ENCODE measurements at regions not wholly inside any gene's neighbourhood (a gene's known extent, or its start where the extent isn't known, plus 50 kb on each side); places are given as distances from the start of the nearest gene placed in this dataset.

DNA sequence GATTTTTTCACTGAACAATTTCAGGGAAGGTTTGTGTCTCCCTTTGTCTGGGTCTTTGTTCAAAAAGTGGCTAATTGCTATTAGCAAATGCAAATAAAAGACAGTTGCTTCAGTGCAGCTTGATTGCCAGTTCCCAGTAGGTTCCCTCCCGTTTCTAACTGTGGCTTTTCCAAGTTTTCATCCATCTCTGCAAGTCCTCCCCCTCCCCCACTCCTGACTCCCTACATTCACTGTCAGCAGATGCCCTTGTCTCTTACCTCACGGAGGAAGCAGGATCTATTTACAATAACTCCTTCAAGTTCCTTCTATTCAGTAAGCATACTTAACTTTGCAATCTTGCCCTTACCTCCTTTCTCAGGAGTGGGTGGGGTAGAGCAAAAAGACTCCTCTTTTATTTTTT is 55.4 kb upstream of the SCEL start:
- peak; percentile 42 for DNase-seq

DNA sequence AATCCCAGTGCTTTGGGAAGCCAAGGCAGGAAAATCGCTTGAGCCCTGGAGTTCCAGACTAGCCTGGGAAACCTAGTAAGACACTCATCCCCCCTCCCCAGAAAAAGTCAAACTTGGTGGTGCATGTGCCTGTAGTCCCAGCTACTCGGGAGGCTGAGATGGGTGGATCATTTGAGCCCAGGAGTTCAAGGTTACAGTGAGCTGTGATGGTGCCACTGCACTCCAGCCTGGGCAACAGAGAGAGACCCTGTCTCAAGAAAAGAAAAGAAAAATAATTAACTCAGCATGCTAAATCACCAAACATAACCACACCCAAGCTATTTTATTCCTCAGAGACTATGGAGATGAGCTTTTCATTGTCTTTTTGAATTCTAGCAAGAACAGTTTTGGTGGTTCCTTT is 56.2 kb upstream of the SCEL start:
- DNase-seq = no peak

DNA sequence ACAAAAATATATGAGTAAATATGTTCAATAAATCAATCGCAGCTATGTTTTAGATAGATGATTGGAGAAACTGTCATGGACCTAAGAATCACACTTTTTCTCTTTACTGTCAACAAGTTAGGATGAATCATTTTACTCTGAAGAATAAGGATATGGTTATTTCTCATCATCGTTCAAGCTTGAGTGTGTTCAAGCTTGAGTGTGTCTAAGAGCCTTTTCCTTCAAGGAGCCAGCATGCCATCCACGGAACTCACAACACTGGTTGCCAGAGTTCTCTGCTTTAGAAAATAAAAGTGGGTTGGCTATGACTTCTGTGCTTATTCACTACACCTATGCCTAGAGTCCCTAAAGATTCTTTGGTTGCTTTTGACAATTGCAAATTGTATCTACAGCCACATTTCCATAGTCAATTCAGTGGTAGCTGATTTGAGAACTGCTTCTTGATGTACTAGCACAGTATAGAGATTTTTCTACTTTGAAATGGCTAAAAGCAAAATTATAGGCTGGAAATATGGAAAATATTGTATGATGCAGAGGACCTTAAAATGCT is 58.1 kb upstream of the SCEL start:
- no peak for DNase-seq

DNA sequence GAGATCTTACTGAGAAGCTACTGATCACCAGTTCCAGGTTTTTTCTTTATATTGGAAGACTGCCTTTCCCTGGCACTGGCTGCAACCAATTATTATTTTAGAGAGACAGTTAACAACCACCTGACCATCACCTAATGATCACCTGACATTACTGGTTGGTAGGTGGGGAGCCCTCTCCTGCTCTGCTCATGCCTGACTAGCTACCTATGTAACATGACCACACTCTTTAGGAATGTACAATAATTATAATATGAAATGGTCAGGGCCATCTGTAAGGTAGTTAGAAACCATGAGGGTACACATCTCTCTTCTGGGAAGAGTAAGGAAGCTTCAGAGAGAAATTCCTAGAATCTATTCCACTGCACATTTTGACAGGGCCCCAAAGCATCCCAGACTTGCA is 59.0 kb upstream of the SCEL start:
- no peak for DNase-seq

DNA sequence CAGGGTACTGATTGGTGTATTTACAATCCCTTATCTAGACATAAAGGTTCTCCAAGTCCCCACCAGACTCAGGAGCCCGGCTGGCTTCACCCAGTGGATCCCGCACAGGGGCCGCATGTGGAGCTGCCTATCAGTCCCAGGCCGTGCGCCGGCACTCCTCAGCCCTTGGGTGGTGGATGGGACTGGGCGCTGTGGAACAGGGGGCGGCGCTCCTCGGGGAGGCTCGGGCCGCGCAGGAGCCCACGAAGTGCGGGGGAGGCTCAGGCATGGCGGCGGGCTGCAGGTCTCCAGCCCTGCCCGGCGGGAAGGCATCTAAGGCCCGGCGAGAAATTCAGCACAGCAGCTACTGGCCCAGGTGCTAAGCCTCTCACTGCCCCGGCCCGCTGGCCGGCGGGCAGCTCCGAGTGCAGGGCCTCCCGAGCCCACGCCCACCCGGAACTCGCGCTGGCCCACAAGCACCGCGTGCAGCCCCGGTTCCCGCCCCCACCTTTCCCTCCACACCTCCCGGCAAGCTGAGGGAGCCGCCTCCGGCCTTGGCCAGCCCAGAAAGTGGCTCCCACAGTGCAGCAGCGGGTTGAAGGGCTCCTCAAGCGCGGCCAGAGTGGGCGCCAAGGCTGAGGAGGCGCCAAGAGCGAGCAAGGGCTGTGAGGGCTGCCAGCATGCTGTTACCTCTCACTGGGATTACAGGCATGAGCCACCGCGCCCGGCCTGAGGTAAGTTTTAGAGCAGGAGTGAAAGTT is 60.0 kb upstream of the SCEL start:
- DNase-seq = no peak

DNA sequence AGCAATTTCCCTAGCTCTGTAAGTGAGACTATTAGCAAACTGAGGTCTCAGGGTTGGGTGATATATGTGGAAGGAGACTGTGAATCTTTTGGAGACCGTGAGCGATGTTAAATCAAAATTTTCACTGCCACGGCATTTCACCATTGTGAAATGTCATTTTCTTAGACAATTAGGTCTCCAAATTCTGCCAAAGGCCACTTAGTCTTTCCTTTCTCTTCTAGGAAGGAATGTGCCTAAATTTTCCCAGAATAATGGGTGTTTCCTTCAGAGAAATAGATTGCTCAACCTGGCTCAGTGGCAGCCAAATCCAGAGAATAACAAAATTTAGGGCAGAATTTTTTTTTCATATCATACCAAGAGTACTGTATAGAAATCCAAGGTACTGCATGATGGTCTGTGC is 64.5 kb upstream of the SCEL start:
- DNase-seq = no peak

DNA sequence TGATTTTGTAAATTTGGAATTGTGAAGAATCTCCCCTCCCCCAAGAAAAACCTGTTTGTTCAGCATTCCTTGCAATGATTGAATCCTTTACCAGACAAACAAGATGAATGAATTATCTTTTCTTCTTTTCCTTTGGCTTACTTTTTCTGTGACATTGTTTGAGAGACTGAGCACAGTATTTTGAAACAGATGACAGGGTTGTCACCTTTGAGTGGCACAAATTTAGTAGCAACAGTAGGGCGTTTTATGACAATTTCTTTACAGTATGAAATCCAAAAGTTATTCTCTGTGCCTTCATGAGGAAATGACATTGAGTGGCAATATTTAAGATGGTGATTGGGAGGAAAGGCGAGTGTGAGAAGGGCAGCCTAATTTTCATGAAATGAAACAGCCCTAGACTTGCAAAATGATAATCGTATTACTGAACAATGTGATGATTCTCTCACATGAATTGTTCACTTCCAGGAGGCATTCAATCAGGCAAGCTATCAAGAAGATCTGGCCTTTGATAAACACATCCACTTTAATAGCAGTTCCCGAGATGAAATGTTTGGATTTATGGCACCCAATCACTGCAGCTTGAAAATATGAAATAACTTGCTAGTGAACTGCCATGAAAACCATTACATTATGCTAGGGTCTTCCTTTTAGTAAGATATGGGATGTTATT is 68.6 kb upstream of the SCEL start:
- DNase-seq = no peak

DNA sequence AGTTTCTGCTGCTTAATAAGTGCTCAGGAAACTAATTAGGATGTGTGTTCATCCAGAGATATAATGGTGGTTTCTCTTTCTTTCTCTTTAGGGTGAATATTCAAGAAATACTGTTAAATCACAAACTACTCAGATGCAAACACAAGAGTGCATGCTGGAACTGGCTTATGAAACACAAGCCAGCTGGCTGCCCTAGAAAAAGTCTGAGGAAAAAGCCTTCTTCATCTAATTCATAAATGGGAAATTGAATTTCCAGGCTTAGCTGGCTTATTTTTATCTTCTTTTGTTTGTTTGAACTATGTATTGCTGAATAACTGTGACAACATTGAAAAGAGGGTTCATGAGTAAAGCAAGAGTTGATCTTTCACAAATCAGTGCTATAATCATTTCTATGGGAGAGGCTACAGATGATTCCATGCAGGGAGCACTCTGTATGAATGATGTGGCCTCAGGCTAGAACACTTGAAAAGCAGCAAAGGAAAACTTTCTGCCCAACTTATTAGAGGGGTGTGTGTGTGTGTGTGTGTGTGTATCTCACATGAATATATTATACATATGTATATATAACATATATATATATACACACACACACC is 69.8 kb upstream of the SCEL start:
- no peak for DNase-seq

DNA sequence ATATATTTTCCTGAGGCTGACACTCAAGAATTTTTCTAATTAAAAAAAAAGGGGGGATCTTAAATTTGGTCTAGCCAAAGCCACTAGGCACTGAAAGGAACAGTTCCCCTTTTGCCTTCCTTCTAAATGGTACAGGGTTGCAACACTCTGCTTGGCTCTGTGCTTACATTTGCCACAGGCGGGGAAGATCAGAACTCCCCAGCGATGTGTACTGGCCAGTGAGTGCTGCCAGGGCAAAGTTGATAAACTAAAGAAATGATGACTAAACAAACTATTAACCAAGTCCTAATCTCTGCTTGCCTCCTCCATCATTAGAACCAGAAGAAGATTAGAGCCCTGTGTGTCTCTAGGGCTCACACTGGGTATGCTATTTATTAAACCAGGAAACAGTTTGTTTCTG is 75.3 kb upstream of the SCEL start:
- no peak for DNase-seq

DNA sequence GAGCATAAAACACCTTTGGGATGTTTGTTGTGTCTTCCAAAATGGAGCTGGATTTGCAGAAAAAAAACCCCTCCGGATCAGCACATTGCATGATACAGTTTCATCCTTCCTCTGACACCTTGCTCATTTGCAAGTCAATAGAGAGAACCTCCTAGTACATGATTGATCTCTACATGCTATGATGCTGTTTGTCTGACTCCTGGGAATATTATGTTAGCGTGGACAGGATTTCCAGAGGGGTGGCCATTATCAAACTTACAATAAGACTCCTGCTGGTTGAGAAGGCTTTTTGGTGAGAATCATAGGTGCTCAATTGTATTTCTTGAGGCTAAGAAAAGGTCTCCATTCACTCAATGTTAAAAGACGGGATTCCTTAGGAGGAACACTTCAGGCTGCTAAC is 75.9 kb upstream of the SCEL start:
- DNase-seq = no peak

DNA sequence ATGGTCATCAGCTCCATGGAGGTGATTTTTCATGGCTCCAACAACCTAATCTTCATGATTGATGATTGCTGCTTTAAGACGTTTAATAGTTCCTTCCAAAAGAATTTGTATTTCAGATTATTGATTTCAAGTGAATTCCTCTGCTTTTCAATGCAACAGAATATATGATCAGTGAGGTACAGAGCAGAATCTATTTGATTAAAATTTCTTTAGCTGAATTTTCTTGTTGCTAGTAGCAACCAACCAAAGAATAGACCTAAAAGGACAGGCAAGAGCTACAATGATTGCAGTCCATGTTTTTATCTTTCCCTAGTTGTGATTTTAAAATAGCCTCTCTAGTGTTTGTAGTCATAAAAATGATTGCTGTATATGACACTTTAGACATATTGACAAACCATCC is 76.8 kb upstream of the SCEL start:
- no peak for DNase-seq

DNA sequence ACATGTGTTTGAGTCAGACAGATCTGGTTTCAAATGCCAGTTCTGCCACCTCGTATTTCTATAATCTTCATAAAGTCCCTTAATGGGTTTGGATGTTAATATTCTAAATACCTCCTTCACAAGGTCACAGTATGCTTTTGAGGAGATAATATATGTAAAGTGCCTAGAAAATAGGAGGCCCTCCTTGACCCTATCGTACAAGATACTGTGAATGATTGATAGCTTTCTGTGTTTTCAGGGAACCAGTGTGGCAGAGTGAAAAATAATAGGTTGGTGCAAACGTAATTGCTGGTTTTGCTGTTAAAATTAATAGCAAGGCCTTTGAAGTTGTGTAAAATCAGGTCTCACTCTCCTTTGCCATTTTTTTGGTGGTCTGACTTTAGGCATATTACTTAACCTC is 77.5 kb upstream of the SCEL start:
- no peak for DNase-seq

DNA sequence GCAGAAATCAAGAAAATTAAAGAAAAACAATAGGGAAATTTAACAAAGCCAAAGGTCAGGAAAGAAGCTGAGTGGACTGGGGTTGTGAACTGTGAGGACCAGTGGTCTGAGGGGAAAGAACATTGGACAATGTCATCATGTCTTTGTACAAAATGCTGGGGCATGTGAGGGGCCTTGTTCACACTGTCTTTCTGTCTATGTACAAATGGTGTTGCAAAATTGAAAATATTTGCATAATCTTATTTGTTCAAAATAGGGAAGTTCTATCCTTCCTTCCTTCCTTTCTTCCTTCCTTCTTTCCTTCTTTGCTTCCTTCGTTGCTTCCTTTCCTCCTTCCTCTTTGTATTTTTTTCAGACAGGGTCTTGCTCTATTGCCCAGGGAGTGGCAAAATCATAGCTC is 79.2 kb upstream of the SCEL start:
- DNase-seq = no peak

DNA sequence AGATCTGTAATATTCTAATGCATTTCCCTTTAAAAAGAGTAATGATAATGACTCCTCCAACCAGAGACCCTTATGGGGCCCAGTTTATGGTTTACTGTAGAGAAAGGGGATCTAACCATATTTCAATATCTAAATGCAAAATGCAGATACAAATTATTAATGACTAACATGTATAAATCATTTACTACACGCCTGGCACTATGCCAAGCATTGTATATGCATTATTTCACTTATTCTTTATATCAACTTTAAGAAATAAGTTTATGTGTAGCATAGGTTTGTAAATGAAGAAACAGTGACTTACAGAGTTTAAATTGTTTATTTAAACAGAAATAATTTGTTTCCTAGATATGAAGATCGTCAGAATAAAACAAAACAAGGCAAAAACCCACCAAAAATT is 86.2 kb upstream of the SCEL start:
- DNase-seq = no peak

DNA sequence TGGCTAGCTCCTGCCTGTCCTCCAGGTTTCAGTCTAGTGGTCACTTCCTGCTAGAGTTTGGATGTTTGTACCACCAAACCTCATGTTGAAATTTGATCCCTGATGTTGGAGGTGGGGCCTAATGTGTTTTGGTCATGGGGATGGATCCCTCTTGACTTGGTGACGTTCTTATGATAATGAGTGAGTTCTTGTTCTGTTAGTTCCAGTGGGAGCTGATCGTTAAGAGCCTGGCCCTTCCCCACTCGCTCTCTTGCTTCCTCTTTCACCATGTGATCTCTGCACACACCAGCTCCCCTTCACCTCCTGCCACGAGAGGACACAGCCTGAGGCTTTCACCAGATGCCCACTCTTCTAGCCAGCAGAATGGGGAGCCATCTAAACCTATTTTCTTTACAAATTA is 86.8 kb upstream of the SCEL start:
- no peak for DNase-seq

DNA sequence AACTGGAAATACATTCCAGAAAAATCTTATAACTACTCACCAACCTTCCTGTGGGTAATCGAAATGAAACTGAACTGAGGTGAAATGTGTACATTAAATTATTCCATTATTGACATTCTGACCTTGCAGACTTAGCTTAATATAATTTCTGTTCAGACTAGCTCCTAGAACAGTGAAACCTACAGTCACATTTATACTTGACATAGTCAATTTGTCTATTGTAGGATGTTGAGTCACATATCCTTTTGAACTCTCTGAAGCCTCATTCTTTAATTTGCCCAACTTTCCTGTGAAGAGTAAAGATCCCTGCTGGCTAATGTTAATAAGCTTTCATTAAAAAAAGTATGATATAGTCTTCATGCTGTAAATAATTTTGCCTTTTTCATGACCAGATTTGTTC is 92.0 kb upstream of the SCEL start:
- no peak for DNase-seq

DNA sequence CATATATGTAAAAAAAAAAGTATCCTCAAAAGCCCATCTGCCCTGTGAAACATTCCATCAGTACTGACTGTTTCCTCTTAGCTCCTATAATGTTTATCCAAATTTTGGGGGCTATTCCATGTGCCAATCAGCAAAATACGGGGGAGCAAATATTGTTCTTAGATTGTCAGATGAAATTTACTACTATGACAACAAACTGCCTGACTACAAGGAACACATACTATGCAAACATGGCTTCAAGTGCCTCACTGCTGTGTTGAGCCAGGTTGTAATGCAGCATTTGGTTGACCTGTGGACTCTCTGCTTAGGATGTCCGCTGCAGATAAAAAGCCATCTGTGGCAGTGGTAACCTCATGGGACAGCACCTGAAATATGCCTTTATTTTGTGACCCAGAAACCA is 98.2 kb upstream of the SCEL start:
- no peak for DNase-seq

DNA sequence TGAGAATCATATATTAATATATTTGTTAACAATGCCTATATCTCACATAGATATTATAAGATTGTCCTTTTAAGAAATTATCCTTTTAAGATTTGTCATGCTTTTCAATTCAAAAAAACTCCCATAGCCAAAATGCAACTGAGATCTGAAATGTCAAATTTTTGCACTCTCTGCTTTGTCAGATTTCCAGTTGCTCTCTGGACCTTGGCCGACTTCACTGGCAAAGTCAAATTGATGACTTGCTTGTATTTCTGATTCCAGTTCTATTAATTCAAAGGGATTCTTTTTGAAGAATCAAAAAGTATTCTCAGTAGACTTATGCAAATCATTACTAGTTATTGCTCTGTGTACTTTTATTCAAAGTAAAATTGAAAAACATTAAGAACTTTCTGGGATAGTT is 101.2 kb upstream of the SCEL start:
- no peak for DNase-seq

DNA sequence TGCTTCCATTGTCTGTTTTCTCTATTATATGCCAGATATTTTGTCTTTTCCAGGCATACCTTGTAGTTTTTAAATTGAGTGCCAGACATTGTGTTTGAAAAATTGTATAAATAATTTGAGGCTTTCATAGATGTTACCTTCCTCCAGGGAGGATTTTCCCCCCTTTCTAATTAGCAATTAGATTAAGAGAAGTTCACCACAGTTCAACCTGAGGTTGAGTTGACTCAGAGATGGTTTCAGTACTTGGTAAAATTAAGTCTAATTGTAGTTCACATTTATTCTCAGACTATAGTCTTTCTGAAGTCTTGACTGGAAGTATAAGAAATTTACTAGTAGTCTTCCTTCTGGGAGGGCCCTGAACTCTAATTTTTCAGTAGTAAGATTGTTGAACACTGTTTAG is 104.1 kb upstream of the SCEL start:
- DNase-seq = no peak

DNA sequence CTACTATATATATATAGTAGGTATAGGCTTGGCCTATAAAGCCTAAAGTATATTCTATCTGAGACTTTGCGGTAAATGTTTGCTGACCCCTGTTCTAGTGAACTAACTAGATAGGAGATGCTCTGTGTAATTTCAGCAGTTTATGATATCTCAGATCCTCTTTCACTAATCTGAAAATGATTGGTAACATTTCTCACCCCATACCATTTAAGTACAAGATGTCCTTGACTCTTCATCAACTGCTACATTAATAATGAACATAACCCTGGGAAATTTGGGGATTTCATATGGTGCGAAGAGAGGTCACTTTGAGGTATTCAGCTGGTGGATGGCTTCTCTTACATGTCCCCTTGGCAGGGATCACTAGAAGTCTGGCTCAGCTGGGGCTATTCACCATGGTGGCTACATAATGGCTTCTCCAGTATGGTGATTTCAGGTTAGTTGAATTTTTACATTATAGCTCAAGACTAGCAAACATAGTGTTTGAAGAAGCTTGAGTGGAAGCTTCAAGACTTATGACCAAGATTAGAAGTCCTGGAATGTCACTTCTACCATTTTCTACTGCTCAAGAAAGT is 103.6 kb upstream of the MYCBP2 start:
- DNase-seq = no peak

DNA sequence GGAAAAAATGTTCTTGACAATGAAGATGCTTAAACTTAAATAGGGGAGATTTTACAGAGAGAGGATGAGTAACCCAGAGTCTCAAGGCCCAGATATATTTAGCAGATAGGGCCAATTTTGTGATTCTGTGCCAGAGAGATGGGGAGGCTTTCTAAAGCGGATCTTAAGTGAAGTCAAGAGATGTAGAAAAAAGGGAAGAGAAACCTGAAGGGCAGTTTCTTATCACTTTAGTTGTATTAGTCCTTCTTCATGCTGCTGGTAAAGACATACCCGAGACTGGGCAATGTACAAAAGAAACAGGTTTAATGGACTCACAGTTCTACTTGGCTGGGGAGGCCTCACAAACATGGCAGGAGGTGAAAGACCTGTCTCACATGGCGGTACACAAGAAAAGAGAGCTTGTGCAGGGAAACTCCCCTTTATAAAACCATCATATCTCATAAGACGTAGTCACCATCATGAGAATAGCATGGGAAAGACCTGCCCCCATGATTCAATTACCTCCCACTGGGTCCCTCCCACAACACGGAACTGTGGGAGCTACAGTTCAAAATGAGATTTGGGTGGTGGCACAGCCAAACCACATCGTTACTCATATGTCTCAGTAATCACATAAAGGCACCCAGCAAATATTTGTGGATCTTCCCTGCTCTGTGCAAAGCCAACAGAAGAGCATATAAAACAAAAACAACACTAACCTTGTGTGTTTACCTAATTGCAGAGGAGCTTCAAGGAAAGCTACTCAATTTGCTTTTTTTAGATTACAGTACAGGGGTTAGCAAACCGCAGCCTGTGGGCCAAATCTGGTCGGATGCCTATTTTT is 102.6 kb upstream of the MYCBP2 start:
- no peak for DNase-seq

DNA sequence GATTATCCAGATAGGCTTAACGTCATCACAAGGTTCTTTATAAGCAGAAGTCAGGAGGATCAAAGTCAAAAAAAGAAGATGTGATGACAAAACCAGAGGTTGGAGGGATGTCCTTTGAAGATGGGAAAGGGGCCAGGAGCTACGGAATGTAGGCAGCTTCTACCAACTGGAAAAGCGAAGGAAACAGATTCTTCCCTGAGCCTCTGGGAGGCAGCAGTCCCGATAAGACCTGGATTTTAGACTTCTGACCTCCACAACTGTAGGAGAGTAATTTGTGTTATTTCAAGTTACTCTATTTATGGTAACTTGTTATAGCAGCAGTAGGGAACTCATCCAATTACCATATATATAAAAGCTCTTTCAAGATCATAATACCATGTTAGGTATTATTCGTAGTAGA is 98.8 kb upstream of the MYCBP2 start:
- no peak for DNase-seq

DNA sequence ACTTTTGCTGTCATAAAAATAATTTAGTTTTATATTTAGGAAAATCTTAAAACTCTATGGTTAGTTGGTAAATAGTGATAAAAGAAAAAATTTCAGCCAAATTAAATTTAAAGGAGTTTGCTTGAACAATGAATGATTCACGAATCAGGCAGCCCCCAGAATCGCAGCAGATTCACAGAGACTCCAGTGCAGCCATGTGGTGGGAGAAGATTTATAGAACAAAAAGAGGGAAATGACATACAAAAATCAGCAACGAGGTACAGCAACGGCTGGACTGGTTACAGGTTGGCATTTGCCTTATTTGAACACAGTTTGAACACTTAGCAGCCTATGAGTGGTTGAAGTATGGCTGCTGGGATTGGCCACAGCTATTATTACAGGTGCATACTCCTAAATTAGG is 96.4 kb upstream of the MYCBP2 start:
- no peak for DNase-seq

All from retina (tissue), 1 donor.